MM.1S (cell line): ENCODE measurements at regions not wholly inside any gene's neighbourhood (a gene's known extent, or its start where the extent isn't known, plus 50 kb on each side); places are given as distances from the start of the nearest gene placed in this dataset.

ENCODE experiments used
- DNase-seq: peaks from one replicate; pipeline ENCODE4 v3.0.0-alpha.2; 2015
- H2AFZ ChIP-seq: fragments of 300-600 bp; sonication (generic); 2 replicates; pipeline ENCODE4 v1.6.0; 2016; ENCODE audit warnings: antibody characterized with exemption, low read length
- H3F3A ChIP-seq: fragments of 300-600 bp; sonication (generic); 2 replicates; pipeline ENCODE4 v1.6.1; 2016; ENCODE audit warnings: mild to moderate bottlenecking, antibody characterized with exemption, low read length, moderate library complexity, mixed read lengths; ENCODE audit not compliant: insufficient read depth
- H3K27ac ChIP-seq: fragments of 300-600 bp; sonication (generic); 2 replicates; pipeline ENCODE4 v1.5.1; 2016; ENCODE audit warnings: mild to moderate bottlenecking, low read length
- H3K27me3 ChIP-seq: fragments of 300-600 bp; sonication (generic); replicated peaks from 2 replicates; pipeline ENCODE4 v1.6.0; 2016; ENCODE audit warnings: low read length; ENCODE audit not compliant: insufficient read depth
- H3K36me3 ChIP-seq: fragments of 300-600 bp; sonication (generic); replicated peaks from 2 replicates; pipeline ENCODE4 v1.6.1; 2016; ENCODE audit warnings: mild to moderate bottlenecking, low read length, mixed read lengths; ENCODE audit not compliant: insufficient read depth
- H3K4me1 ChIP-seq: fragments of 300-600 bp; sonication (generic); 2 replicates; pipeline ENCODE4 v1.6.1; 2016; ENCODE audit warnings: low read length, mixed read lengths
- H3K4me2 ChIP-seq: fragments of 300-600 bp; sonication (generic); 2 replicates; pipeline ENCODE4 v1.6.0; 2016; ENCODE audit warnings: low read depth, low read length
- H3K4me3 ChIP-seq: fragments of 300-600 bp; sonication (generic); 2 replicates; pipeline ENCODE4 v1.5.1; 2016; ENCODE audit warnings: low read length, mixed read lengths
- H3K79me2 ChIP-seq: fragments of 300-600 bp; sonication (generic); 2 replicates; pipeline ENCODE4 v1.6.1; 2016; ENCODE audit warnings: mixed run types, low read length, mixed read lengths
- H3K9ac ChIP-seq: fragments of 300-600 bp; sonication (generic); 2 replicates; pipeline ENCODE4 v1.6.1; 2016; ENCODE audit warnings: low read length, mixed read lengths
- H3K9me2 ChIP-seq: fragments of 300-600 bp; sonication (generic); replicated peaks from 2 replicates; pipeline ENCODE4 v1.6.1; 2016; ENCODE audit warnings: mild to moderate bottlenecking, low read length, mixed read lengths; ENCODE audit not compliant: insufficient read depth
- H3K9me3 ChIP-seq: fragments of 300-600 bp; sonication (generic); replicated peaks from 2 replicates; pipeline ENCODE4 v1.6.1; 2016; ENCODE audit warnings: mild to moderate bottlenecking, low read length, mixed read lengths; ENCODE audit not compliant: insufficient read depth
- H4K20me1 ChIP-seq: fragments of 300-600 bp; sonication (generic); 2 replicates; pipeline ENCODE4 v1.6.1; 2016; ENCODE audit warnings: mild to moderate bottlenecking, low read length, moderate library complexity, mixed read lengths; ENCODE audit not compliant: insufficient read depth
- CTCF ChIP-seq: fragments of 300-600 bp; sonication (generic); IDR thresholded peaks from 2 replicates; pipeline ENCODE4 v1.5.1; 2016; ENCODE audit warnings: antibody characterized with exemption, low read length, mixed read lengths
- EZH2 ChIP-seq: fragments of 300-600 bp; sonication (generic); optimal IDR thresholded peaks from 2 replicates; pipeline ENCODE3; 2017; ENCODE audit warnings: low read depth, mild to moderate bottlenecking, antibody characterized with exemption, low read length, mixed read lengths
- EZH2phosphoT487 ChIP-seq: fragments of 300-600 bp; sonication (generic); IDR thresholded peaks from 2 replicates; pipeline ENCODE4 v1.6.1; 2018; ENCODE audit warnings: antibody characterized with exemption, low read length

DNA sequence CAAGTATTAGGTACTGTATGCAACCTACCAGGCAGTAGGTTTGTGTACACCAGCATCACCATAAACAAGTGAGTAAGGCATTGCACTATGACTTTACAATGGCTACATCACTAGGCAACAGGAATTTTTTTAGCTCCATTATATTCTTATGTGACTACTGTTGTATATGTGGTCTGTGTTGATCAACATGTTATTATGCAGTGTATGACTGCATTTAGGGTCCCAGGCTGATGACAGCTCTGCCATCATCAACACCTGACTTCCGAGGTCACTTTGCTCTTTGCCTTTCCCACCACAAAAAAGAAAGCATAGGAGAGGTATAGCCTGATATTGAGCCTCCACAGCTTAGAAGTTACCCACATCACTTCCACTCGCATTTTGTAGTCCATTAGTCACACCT is 217.5 kb upstream of the PELI2 start:
- H3K9ac ChIP-seq: no peak overlapping the region
- H4K20me1 ChIP-seq: no peaks in the 10 kb centered on the region
- H3K27me3 ChIP-seq: no peaks in the 10 kb centered on the region
- H3F3A ChIP-seq: no peaks in the 10 kb centered on the region
- no peaks in the 10 kb centered on the region for H3K9me2 ChIP-seq
- no peak for TF ChIP-seq CTCF
- TF ChIP-seq EZH2: no peak
- no peak overlapping the region for H3K27ac ChIP-seq
- no peaks in the 10 kb centered on the region for H3K36me3 ChIP-seq
- no peak overlapping the region for H3K4me3 ChIP-seq
- no peak overlapping the region for H3K4me2 ChIP-seq
- DNase-seq: no peak
- H3K9me3 ChIP-seq: no peaks in the 10 kb centered on the region
- H3K79me2 ChIP-seq: no peaks in the 10 kb centered on the region
- no peaks in the 10 kb centered on the region for H3K4me1 ChIP-seq
- H2AFZ ChIP-seq: no peak overlapping the region

DNA sequence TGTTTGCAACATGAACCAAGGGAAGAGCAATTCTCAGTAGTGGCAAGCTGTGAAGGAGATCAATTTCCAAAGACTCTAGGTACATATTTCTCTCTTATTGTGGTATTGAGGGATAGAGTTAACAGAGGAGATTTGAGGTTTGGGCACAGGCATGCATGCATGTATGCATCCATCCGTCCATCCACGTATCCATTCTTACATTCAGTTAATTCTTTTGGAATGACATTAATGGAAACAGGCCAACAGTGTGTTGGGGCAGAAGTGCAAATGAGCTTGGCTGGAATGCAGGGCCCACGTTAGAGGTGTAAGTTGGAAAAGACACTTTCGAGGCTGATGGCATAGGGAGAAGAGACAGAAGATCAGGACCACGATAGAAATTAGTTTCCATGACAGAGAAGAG is 216.9 kb upstream of the PELI2 start:
- H3K27me3 ChIP-seq: no peaks in the 10 kb centered on the region
- no peaks in the 10 kb centered on the region for H3K79me2 ChIP-seq
- no peak overlapping the region for H3K27ac ChIP-seq
- no peaks in the 10 kb centered on the region for H3K9me3 ChIP-seq
- no peaks in the 10 kb centered on the region for H3F3A ChIP-seq
- no peak overlapping the region for H2AFZ ChIP-seq
- no peaks in the 10 kb centered on the region for H4K20me1 ChIP-seq
- no peaks in the 10 kb centered on the region for H3K9me2 ChIP-seq
- no peaks in the 10 kb centered on the region for H3K4me1 ChIP-seq
- no peak overlapping the region for H3K4me3 ChIP-seq
- no peak for DNase-seq
- TF ChIP-seq CTCF (no peak), EZH2phosphoT487 (no peak), EZH2 (no peak)
- no peaks in the 10 kb centered on the region for H3K36me3 ChIP-seq
- no peak overlapping the region for H3K4me2 ChIP-seq
- H3K9ac ChIP-seq: no peak overlapping the region

GRCh38 chr14:55902241-55902640 is 216.0 kb upstream of the PELI2 start:
- Histone ChIP-seq H3K9me2 (no peaks in the 10 kb centered on the region), H3K36me3 (no peaks in the 10 kb centered on the region), H3K4me2 (no peak overlapping the region), H3K9ac (no peak overlapping the region), H3K79me2 (no peaks in the 10 kb centered on the region), H2AFZ (no peak overlapping the region), H3K9me3 (no peaks in the 10 kb centered on the region), H3K27me3 (no peaks in the 10 kb centered on the region), H4K20me1 (no peaks in the 10 kb centered on the region), H3K4me1 (no peaks in the 10 kb centered on the region), H3K27ac (no peak overlapping the region), H3K4me3 (no peak overlapping the region), H3F3A (no peaks in the 10 kb centered on the region)
- no peak for DNase-seq
- TF ChIP-seq CTCF (no peak), EZH2phosphoT487 (no peak)

GRCh38 chr14:55904086-55904485 is 214.1 kb upstream of the PELI2 start:
- H3K4me1 ChIP-seq: no peaks in the 10 kb centered on the region
- H3K9me2 ChIP-seq: no peaks in the 10 kb centered on the region
- no peak overlapping the region for H3K4me3 ChIP-seq
- H4K20me1 ChIP-seq: no peaks in the 10 kb centered on the region
- H3K9me3 ChIP-seq: no peaks in the 10 kb centered on the region
- no peak overlapping the region for H3K27ac ChIP-seq
- H3K79me2 ChIP-seq: no peaks in the 10 kb centered on the region
- H3K4me2 ChIP-seq: no peak overlapping the region
- DNase-seq: no peak
- H3F3A ChIP-seq: no peaks in the 10 kb centered on the region
- H3K9ac ChIP-seq: no peak overlapping the region
- H3K36me3 ChIP-seq: no peaks in the 10 kb centered on the region
- H2AFZ ChIP-seq: no peak overlapping the region
- no peaks in the 10 kb centered on the region for H3K27me3 ChIP-seq
- TF ChIP-seq EZH2 (no peak), CTCF (no peak), EZH2phosphoT487 (no peak)
